Upper lobe of left lung (tissue), 6 donors: ENCODE measurements at regions not wholly inside any gene's neighbourhood (a gene's known extent, or its start where the extent isn't known, plus 50 kb on each side); places are given as distances from the start of the nearest gene placed in this dataset.
"Not testable (repeated sequence)": the region's sequence is repeated elsewhere in the genome, so short reads cannot be mapped to it uniquely, and the experiment has no call there.

Experiments used
- ATAC-seq, 2 donors: fragments of 200-7000 bp; cut with Tn5 transposase; one replicate each; pipeline ENCODE4 v1.9.1; 2022; ENCODE audit warnings: mild to moderate bottlenecking in 2 of 2, moderate library complexity in 2 of 2; ENCODE audit not compliant: low FRiP score in 2 of 2
- DNase-seq, 2 donors: peaks; one replicate each; pipeline ENCODE4 v3.0.0-alpha.2; 2019 to 2020
- H3K27ac ChIP-seq, 4 donors: fragments of 200-600 bp; sonication (generic); one replicate each; pipeline ENCODE4 v1.5.1; 2016 to 2019
- H3K27me3 ChIP-seq, 4 donors: fragments of 200-600 bp; sonication (generic); one replicate each; pipeline ENCODE4 v1.5.1; 2017 to 2019
- H3K36me3 ChIP-seq, 4 donors: fragments of 200-600 bp; sonication (generic); one replicate each; pipeline ENCODE4 v1.5.1; 2016 to 2019
- H3K4me1 ChIP-seq, 4 donors: fragments of 200-600 bp; sonication (generic); one replicate each; pipeline ENCODE4 v1.5.1; 2018 to 2019
- H3K4me3 ChIP-seq, 4 donors: fragments of 200-600 bp; sonication (generic); one replicate each; pipeline ENCODE4 v1.5.1; 2017 to 2019; ENCODE audit warnings: mild to moderate bottlenecking in 2 of 4, moderate library complexity in 1 of 4
- H3K9me3 ChIP-seq, 4 donors: fragments of 200-600 bp; sonication (generic); one replicate each; pipeline ENCODE4 v1.5.1; 2018 to 2019
- EP300 ChIP-seq, 4 donors: sonication (generic); formaldehyde crosslinking; IDR thresholded peaks; one replicate each; pipeline ENCODE4 v1.5.1; 2017; ENCODE audit warnings: antibody characterized with exemption in 4 of 4, control low read depth in 2 of 4
- POLR2A ChIP-seq, 4 donors: fragments of 450-650 bp; IDR thresholded peaks; one replicate each; pipeline ENCODE4 v1.5.1; 2016 to 2017; ENCODE audit warnings: antibody characterized with exemption in 4 of 4, mild to moderate bottlenecking in 2 of 4
- POLR2AphosphoS5 ChIP-seq, 2 donors: sonication (generic); formaldehyde crosslinking; IDR thresholded peaks; one replicate each; pipeline ENCODE4 v1.5.1; 2017; ENCODE audit warnings: antibody characterized with exemption in 2 of 2
- WGBS, 2 donors: methylation state at CpG; one replicate each; pipeline ENCODE4 v1.1.5; 2017 to 2018; 5-methylcytosine and 5-hydroxymethylcytosine counted together
- TF ChIP-seq, protein P1 (sequence below), 6 experiments: fragments of 450-650 bp in 4 of 6; fragments of 200-600 bp in 2 of 6; sonication (generic) in 2 of 6; IDR thresholded peaks; one replicate each; pipeline ENCODE4 v1.5.1; 2016 to 2019; ENCODE audit warnings: antibody characterized with exemption in 6 of 6
- donor health status: DM: no; HTN: no; CAD: no; lungs with moderate emphysema.
- donor health status: DM: no; HTN: yes; CAD: no; lungs with severe emphysema.

DNA sequence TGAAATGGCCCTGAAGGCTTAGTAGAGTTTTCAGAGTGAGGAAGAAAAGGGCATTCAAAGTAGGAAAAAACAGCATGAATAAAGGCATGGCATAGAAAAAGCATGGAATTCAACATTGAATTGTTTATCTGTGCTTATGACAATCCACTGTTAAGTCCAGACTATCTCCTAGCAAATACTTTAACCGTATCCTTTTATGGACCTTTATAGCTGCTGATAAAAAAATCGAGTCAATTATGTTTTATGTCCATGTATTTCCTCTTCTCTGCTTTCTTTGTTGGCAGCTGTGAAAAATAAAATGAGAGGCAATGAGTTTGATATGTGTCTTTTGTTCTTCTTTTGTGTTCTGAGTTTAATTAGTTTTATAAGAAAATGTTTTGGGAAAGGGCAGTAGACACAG lies 70.4 kb downstream of the TDRD15 start:
- TF ChIP-seq, protein P1, sequence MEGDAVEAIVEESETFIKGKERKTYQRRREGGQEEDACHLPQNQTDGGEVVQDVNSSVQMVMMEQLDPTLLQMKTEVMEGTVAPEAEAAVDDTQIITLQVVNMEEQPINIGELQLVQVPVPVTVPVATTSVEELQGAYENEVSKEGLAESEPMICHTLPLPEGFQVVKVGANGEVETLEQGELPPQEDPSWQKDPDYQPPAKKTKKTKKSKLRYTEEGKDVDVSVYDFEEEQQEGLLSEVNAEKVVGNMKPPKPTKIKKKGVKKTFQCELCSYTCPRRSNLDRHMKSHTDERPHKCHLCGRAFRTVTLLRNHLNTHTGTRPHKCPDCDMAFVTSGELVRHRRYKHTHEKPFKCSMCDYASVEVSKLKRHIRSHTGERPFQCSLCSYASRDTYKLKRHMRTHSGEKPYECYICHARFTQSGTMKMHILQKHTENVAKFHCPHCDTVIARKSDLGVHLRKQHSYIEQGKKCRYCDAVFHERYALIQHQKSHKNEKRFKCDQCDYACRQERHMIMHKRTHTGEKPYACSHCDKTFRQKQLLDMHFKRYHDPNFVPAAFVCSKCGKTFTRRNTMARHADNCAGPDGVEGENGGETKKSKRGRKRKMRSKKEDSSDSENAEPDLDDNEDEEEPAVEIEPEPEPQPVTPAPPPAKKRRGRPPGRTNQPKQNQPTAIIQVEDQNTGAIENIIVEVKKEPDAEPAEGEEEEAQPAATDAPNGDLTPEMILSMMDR (IDR thresholded peaks at IDR 0.05), result no peak
- TF ChIP-seq POLR2AphosphoS5 (IDR thresholded peaks at IDR 0.05), result no peak
- TF ChIP-seq EP300 (IDR thresholded peaks at IDR 0.05), result no peak
- no peak for TF ChIP-seq POLR2A (IDR thresholded peaks at IDR 0.05)
- Histone ChIP-seq H3K4me1 (no peaks in the 10 kb centered on the region), H3K27me3 (no peaks in the 10 kb centered on the region), H3K27ac (no peak overlapping the region), H3K9me3 (no peaks in the 10 kb centered on the region), H3K36me3 (no peaks in the 10 kb centered on the region), H3K4me3 (no peak overlapping the region)
- ATAC-seq, result no peak
- 60 to 62% methylated on average over 2 of the region's 2 CpGs for WGBS, 2 donors
- DNase-seq, result no peak

DNA sequence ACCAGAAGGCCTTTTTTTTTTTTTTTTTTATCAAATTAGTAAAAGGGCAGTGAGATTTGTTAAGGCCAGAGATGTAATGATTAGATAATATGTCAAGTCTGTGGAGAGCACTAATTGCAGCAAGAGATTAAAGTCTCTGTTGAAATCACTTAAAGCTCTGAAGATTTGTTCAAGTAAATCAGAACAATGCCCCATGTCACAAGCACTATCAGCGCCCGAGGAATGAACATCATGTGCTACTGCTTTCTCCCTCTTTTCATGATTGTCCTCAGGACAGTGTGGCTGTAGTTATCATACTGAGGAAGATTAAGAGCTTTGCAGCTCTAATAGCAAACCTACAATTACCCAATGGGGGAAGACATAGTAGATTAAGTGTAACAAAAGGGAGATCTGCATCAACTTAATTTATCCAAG lies 71.1 kb downstream of the TDRD15 start:
- 88 to 89% methylated on average over 2 of the region's 2 CpGs for WGBS, 2 donors
- ATAC-seq (no peak), DNase-seq (no peak)
- Histone ChIP-seq H3K9me3 (no peaks in the 10 kb centered on the region), H3K27ac (no peak overlapping the region), H3K4me1 (no peaks in the 10 kb centered on the region), H3K27me3 (no peaks in the 10 kb centered on the region), H3K4me3 (no peak overlapping the region), H3K36me3 (no peaks in the 10 kb centered on the region)
- TF ChIP-seq EP300 (IDR thresholded peaks at IDR 0.05), result no peak
- no peak for TF ChIP-seq POLR2AphosphoS5 (IDR thresholded peaks at IDR 0.05)
- TF ChIP-seq POLR2A (IDR thresholded peaks at IDR 0.05), result no peak
- TF ChIP-seq, protein P1 (IDR thresholded peaks at IDR 0.05), result no peak

DNA sequence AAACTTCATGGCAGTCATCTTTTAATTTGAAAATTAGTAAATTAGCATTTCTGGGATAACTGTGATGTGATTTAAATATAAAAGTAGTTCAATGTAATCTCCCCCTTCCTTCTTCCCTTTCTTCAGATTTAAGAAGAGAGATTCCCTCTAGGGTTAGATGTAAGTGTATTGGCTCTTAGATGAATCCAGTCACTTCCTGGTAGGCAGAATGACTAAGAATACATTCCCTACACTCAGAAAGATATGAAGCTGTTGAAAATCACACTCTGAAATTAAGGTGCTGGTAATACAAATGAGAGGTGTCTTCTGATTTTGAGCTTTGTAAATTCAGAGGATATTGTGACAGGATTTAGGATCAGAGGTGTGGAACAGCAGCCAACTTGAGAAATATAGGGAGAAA lies 71.6 kb downstream of the TDRD15 start:
- H3K4me1 ChIP-seq, result no peaks in the 10 kb centered on the region
- ATAC-seq (no peak), DNase-seq (no peak)
- H3K9me3 ChIP-seq, result no peaks in the 10 kb centered on the region
- no peak overlapping the region for H3K27ac ChIP-seq
- H3K36me3 ChIP-seq, result no peaks in the 10 kb centered on the region
- H3K27me3 ChIP-seq, result no peaks in the 10 kb centered on the region
- H3K4me3 ChIP-seq, result no peak overlapping the region
- TF ChIP-seq POLR2A (IDR thresholded peaks at IDR 0.05) (no peak), POLR2AphosphoS5 (IDR thresholded peaks at IDR 0.05) (no peak), EP300 (IDR thresholded peaks at IDR 0.05) (no peak)
- TF ChIP-seq, protein P1 (IDR thresholded peaks at IDR 0.05), result no peak

DNA sequence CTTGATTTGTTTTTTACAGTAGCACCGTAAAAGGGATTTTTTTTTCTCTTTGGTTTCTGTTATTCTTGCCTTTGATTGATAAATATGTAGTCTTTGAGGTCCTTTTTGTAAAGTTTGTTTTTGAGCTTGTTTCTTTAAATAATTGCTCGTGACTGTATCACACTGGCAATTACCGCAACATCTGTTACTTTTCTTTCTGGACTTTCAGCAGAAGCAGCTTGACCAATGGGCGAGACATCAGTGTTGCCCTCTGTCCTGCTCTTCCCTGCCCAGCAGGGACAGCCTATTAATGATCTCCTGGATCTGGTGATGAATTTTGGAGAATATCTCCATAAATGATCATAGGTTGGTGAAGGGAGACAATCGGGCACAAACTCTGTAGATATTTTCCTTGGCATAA lies 74.9 kb downstream of the TDRD15 start:
- no peaks in the 10 kb centered on the region for H3K4me1 ChIP-seq
- no peaks in the 10 kb centered on the region for H3K27me3 ChIP-seq
- no peaks in the 10 kb centered on the region for H3K9me3 ChIP-seq
- TF ChIP-seq POLR2AphosphoS5 (IDR thresholded peaks at IDR 0.05), result no peak
- ATAC-seq (no peak), DNase-seq (no peak)
- no peaks in the 10 kb centered on the region for H3K36me3 ChIP-seq
- no peak overlapping the region for H3K4me3 ChIP-seq
- H3K27ac ChIP-seq, result no peak overlapping the region
- 84 to 89% methylated on average over 5 of the region's 5 CpGs for WGBS, 2 donors

DNA sequence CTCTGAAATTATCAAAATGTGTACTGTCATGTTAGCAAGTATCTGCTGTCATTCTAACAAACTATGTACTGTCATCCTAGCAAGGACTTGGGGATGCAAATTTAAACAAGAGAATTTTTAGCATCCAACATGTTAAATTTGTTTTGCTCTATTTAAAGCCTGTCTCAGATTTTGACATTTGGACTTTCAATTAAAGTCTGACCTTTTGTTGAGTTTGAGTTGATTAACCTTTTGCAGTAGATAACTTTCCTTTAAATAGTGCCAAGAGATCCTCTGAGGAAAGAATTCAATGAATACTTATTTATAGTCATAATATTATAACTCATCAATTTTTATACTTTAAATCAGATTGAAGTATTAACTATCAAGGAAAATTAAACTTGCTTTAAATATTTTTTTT lies 80.2 kb downstream of the TDRD15 start:
- H3K27ac ChIP-seq, result no peak overlapping the region
- TF ChIP-seq POLR2A (IDR thresholded peaks at IDR 0.05), result no peak
- TF ChIP-seq EP300 (IDR thresholded peaks at IDR 0.05), result no peak
- no peak for TF ChIP-seq POLR2AphosphoS5 (IDR thresholded peaks at IDR 0.05)
- TF ChIP-seq, protein P1 (IDR thresholded peaks at IDR 0.05), result no peak
- DNase-seq (no peak), ATAC-seq (no peak)
- no peak overlapping the region for H3K4me3 ChIP-seq
- no peaks in the 10 kb centered on the region for H3K36me3 ChIP-seq
- H3K4me1 ChIP-seq, result no peaks in the 10 kb centered on the region
- no peaks in the 10 kb centered on the region for H3K27me3 ChIP-seq
- no peaks in the 10 kb centered on the region for H3K9me3 ChIP-seq

DNA sequence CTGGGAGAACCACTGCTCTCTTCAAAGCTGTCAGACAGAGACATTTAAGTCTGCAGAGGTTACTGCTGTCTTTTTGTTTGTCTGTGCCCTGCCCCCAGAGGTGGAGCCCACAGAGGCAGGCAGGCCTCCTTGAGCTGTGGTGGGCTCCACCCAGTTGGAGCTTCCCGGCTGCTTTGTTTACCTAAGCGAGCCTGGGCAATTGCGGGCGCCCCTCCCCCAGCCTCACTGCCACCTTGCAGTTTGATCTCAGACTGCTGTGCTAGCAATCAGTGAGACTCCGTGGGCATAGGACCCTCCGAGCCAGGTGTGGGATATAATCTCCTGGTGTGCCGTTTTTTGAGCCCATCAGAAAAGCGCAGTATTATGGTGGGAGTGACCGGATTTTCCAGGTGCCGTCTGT lies 90.3 kb downstream of the TDRD15 start:
- not testable (repeated sequence) for H3K27me3 ChIP-seq, H3K9me3 ChIP-seq, H3K27ac ChIP-seq, H3K4me1 ChIP-seq, H3K36me3 ChIP-seq, H3K4me3 ChIP-seq, ATAC-seq
- DNase-seq, result peak in 1 of 2 donors; percentile 10
- 86 to 88% methylated on average over 8 to 10 of the region's 10 CpGs for whole genome bisulfite sequencing, 2 donors
